GM18502 (cell line): ENCODE measurements at regions not wholly inside any gene's neighbourhood (a gene's known extent, or its start where the extent isn't known, plus 50 kb on each side); places are given as distances from the start of the nearest gene placed in this dataset.
A peak's percentile ranks its signal among the peaks of the same experiment; 100 is the strongest.

ENCODE experiments used
- ATAC-seq: cut with Tn5 transposase; IDR thresholded peaks from one replicate; pipeline ENCODE4 v1.9.1; 2021; ENCODE audit warnings: mild to moderate bottlenecking; ENCODE audit not compliant: unreplicated experiment, poor library complexity

GRCh38 chr1:187411118-187411517, 582.4 kb downstream of the PLA2G4A start:
- ATAC-seq, result peak; percentile 45

GRCh38 chr1:187413405-187414169, 584.8 kb downstream of the PLA2G4A start:
- ATAC-seq, result no peak

- ATAC-seq, result no peak
These were observed 586.3 kb downstream of the PLA2G4A start for GRCh38 chr1:187415065-187415464.

GRCh38 chr1:187417520-187417919, 588.8 kb downstream of the PLA2G4A start:
- ATAC-seq, result no peak

DNA sequence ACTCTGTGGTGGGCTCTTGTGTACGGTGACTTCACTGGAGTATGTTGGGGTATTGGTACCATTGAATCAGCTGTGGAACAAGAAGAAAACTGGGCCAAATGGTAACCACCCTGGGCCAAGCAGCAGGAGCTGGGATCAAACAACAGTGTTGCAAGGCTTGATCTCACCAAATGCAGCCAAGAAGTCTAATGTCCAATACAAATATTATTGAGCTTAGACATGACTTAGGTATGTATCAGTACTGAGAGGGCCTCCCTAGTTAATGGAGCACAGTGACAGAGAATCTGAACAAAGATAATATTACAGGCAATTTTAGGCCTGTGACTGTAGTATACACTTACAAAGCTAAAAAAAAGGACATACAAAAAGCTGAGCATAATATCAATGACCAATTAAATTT, 604.8 kb downstream of the PLA2G4A start:
- ATAC-seq, result no peak

GRCh38 chr1:187442603-187443002, 613.9 kb downstream of the PLA2G4A start:
- no peak for ATAC-seq

- ATAC-seq, result no peak
These were observed 615.2 kb downstream of the PLA2G4A start for GRCh38 chr1:187443939-187444338.

GRCh38 chr1:187445066-187445465, 616.3 kb downstream of the PLA2G4A start:
- no peak for ATAC-seq

GRCh38 chr1:187451238-187451637, 622.5 kb downstream of the PLA2G4A start:
- no peak for ATAC-seq

DNA sequence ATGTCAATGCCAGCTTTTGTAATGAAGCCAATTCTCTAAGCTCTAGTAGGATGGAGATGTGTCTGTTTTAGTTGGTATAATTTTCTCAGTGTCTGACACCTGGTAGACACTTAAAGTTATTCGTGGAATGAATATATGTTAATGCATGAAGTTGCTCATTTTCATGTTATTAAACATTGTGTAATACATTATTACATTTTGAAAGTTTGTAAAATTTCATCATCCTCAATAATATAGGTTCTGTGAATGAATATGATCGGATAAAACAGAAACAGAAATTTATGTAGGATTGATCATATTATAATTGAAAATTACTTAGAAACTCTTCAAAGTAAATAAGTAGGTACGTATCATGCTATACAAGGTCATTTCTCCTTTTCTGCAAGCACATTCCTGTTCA, 625.3 kb downstream of the PLA2G4A start:
- ATAC-seq, result no peak

DNA sequence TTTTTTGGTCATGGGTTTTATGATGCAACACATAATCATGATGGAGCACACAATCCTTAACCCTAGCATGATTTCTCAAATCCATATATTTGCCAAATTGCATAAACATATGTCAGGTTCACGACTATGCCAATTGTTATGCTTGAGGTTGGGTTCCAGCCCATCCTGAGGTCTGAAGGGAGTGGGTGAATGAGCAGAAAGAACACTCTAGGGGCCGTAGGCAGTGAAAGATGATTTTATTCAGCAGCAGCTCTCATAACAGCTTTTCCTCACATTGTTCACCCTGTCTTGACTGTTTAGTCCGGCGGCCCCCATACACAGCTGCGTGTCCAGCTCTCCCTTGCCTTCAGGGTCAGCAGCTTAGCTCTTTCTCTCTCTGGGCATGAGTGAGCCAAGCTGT, 627.7 kb downstream of the PLA2G4A start:
- no peak for ATAC-seq

GRCh38 chr1:187460093-187460492, 631.3 kb downstream of the PLA2G4A start:
- no peak for ATAC-seq

GRCh38 chr1:187464320-187464719, 635.6 kb downstream of the PLA2G4A start:
- no peak for ATAC-seq

GRCh38 chr1:187465441-187465840, 636.7 kb downstream of the PLA2G4A start:
- ATAC-seq, result no peak

DNA sequence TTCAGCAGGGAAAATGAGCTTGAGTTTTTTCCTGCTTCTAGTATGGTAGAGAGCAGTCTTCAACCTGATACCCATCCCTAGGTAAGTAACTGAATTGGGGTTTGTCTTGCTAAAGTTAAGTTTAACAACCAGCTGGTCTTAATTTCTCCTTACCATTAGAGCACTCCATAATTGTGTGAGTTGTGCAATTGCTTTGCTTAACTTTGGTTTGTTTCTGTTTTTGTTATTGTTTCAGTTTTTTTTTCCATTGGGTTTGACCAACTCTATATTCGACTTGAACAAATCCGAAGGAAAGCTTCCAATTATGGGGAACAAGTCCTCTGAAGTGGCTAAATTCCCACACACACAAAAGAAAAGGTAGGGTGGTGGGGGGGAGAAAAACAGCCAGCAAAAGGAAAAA, 641.1 kb downstream of the PLA2G4A start:
- ATAC-seq, result no peak

DNA sequence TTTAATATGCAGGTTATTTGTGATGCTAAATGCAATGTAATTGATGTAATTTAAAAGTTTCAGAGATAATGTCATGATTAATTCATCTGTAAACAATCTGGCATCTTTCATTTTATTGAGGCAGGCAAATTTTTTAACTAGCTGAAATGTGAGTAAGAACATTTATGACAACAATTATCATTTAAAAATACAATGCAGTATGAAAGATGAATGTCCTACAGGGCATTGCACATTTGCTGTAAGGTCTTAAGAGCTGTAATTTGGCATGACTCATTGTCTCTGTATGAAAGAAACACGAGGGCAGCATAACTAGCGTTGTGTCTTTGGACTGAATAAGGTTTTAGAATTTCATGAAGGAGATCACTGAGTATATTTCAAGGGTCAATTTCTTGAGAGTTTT, 642.8 kb downstream of the PLA2G4A start:
- ATAC-seq, result no peak

- ATAC-seq, result no peak
These were observed 645.6 kb downstream of the PLA2G4A start for GRCh38 chr1:187474336-187474735.

GRCh38 chr1:187476671-187477070, 647.9 kb downstream of the PLA2G4A start:
- no peak for ATAC-seq

GRCh38 chr1:187477103-187477502, 648.4 kb downstream of the PLA2G4A start:
- no peak for ATAC-seq

GRCh38 chr1:187477535-187477934, 648.8 kb downstream of the PLA2G4A start:
- no peak for ATAC-seq

DNA sequence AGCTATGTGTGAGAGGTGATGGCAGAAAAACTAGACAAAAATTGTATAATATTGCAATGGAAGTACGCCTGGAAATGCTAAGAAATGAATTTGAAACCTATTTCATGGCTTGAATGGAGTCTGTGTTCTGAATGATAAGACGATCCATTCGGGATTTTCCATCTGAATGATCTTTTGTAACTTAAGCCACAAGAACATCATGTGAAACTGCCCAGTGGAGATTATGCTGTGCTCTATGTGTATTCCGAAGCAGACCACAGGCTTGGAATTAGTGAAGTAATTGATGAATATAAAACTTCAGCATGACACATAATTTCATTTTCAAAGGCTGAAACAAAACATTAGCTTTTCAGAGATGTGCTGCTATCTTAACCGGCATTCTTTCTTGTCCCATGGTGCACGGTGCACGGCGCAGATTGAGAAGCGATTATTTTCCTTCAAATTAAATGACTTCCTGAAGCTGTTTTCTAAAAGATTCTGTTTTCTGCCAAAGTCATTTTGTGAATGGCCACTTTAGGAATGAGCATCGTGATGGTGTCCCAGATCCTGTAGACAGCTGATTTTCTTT, 652.9 kb downstream of the PLA2G4A start:
- no peak for ATAC-seq

DNA sequence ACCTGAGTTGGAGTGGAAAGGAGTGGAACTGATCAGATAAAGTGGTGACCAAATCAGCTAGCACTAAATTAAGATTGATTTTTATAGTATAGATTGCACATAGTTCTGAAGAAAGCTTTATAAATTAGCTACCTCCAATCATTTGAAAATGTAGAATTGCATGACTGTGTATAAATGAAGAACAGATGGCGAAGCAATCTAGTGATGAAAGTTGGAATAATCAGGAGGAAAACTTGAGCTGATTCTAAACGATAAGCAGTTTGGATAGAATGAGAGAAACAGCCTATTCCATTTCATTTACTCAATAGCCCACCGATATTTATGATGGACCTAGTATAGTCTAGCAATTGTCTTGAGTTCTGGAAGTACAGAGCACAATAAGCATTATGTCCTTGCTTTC, 661.5 kb downstream of the PLA2G4A start:
- ATAC-seq, result no peak
